Smooth muscle cell (in vitro differentiated cells): ENCODE measurements at regions not wholly inside any gene's neighbourhood (a gene's known extent, or its start where the extent isn't known, plus 50 kb on each side); places are given as distances from the start of the nearest gene placed in this dataset.

Source experiments
- DNase-seq: peaks from one replicate; lab custom pipeline; 2025; ENCODE audit not compliant: unreplicated experiment; lab: John Stamatoyannopoulos, UW
- H2AFZ ChIP-seq: fragments of 200-600 bp; sonication (generic); 2 replicates; pipeline ENCODE4 v1.6.0; 2016; ENCODE audit warnings: antibody characterized with exemption, low read depth, mild to moderate bottlenecking
- H3F3A ChIP-seq: fragments of 200-600 bp; sonication (generic); 2 replicates; pipeline ENCODE4 v1.6.0; 2017; ENCODE audit warnings: antibody characterized with exemption, low read depth
- H3K27ac ChIP-seq: fragments of 200-600 bp; sonication (generic); 2 replicates; pipeline ENCODE4 v1.5.1; 2016; ENCODE audit warnings: low read depth, mild to moderate bottlenecking
- H3K27me3 ChIP-seq: fragments of 200-600 bp; sonication (generic); 2 replicates; pipeline ENCODE4 v1.6.1; 2016; ENCODE audit warnings: low read depth, mild to moderate bottlenecking
- H3K36me3 ChIP-seq: fragments of 200-600 bp; sonication (generic); 2 replicates; pipeline ENCODE4 v1.5.1; 2016; ENCODE audit warnings: low read depth
- H3K4me1 ChIP-seq: fragments of 200-600 bp; sonication (generic); 2 replicates; pipeline ENCODE4 v1.5.1; 2016; ENCODE audit warnings: low read depth
- H3K4me2 ChIP-seq: fragments of 200-600 bp; sonication (generic); 2 replicates; pipeline ENCODE4 v1.6.0; 2016; ENCODE audit warnings: mild to moderate bottlenecking
- H3K4me3 ChIP-seq: fragments of 200-600 bp; sonication (generic); 2 replicates; pipeline ENCODE4 v1.5.1; 2016; ENCODE audit warnings: mild to moderate bottlenecking
- H3K79me2 ChIP-seq: fragments of 200-600 bp; sonication (generic); 2 replicates; pipeline ENCODE4 v1.6.0; 2016; ENCODE audit warnings: low read depth, mild to moderate bottlenecking
- H3K9ac ChIP-seq: fragments of 200-600 bp; sonication (generic); 2 replicates; pipeline ENCODE4 v1.6.0; 2016; ENCODE audit warnings: low read depth
- H3K9me3 ChIP-seq: fragments of 200-600 bp; sonication (generic); replicated peaks from 2 replicates; pipeline ENCODE4 v1.5.1; 2016; ENCODE audit warnings: low read depth
- H4K20me1 ChIP-seq: fragments of 200-600 bp; sonication (generic); 2 replicates; pipeline ENCODE4 v1.6.0; 2016; ENCODE audit warnings: low read depth
- CTCF ChIP-seq: fragments of 200-600 bp; sonication (generic); IDR thresholded peaks from 2 replicates; pipeline ENCODE4 v1.5.1; 2017; ENCODE audit warnings: borderline replicate concordance, mild to moderate bottlenecking, antibody characterized with exemption; ENCODE audit not compliant: insufficient read depth, poor library complexity, severe bottlenecking
- WGBS: methylation state at CpG from one replicate; pipeline ENCODE4 v1.1.7; 2016; ENCODE audit warnings: low lambda C conversion rate; 5-methylcytosine and 5-hydroxymethylcytosine counted together

DNA sequence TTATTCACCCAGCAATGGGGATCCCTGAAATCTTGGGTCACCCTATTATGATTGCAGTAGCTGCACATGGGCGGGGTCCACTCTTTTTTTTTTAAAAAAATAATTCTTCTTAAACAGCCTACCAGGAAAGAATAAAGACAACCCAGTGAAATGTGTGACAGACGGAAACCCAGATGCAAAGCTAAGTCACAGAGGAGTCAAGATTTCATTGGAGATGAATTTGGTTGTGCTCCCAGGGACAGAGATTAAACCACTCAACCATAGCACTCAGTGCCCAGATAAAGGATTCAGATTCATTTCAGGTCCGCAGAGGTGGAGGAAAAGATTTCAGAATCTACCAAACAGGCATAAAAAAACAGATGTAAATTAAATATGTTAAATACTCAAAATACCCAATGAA, 583.5 kb upstream of the ZP4 start:
- no peaks in the 10 kb centered on the region for H3K27me3 ChIP-seq
- no peak overlapping the region for H3K27ac ChIP-seq
- H2AFZ ChIP-seq: no peak overlapping the region
- no peak for TF ChIP-seq CTCF
- no peak for DNase-seq
- no peaks in the 10 kb centered on the region for H3K36me3 ChIP-seq
- no peaks in the 10 kb centered on the region for H3K4me1 ChIP-seq
- no peak overlapping the region for H3K4me3 ChIP-seq
- no peak overlapping the region for H3K4me2 ChIP-seq
- H3K79me2 ChIP-seq: no peaks in the 10 kb centered on the region
- H3K9me3 ChIP-seq: no peaks in the 10 kb centered on the region
- no peaks in the 10 kb centered on the region for H3F3A ChIP-seq
- 79% methylated on average over 3 of the region's 3 CpGs for WGBS
- H3K9ac ChIP-seq: no peak overlapping the region
- no peaks in the 10 kb centered on the region for H4K20me1 ChIP-seq

GRCh38 chr1:238469146-238469631, 578.5 kb upstream of the ZP4 start:
- H2AFZ ChIP-seq: peak overlapping the region; percentile 45
- no peaks in the 10 kb centered on the region for H3K79me2 ChIP-seq
- H3K9me3 ChIP-seq: no peaks in the 10 kb centered on the region
- no peak for TF ChIP-seq CTCF
- 71% methylated on average over 4 of the region's 4 CpGs for WGBS
- peak overlapping the region; percentile 7 for H3K4me3 ChIP-seq
- H3K9ac ChIP-seq: no peak overlapping the region
- no peak for DNase-seq
- H3K27me3 ChIP-seq: no peaks in the 10 kb centered on the region
- no peaks in the 10 kb centered on the region for H3F3A ChIP-seq
- no peaks in the 10 kb centered on the region for H3K36me3 ChIP-seq
- no peaks in the 10 kb centered on the region for H4K20me1 ChIP-seq
- H3K4me2 ChIP-seq: peak overlapping the region; percentile 76
- H3K27ac ChIP-seq: peak overlapping the region; percentile 36
- peaks cover 8% of the 10 kb centered on the region for H3K4me1 ChIP-seq

- Histone ChIP-seq H3K36me3 (no peaks in the 10 kb centered on the region), H3K9ac (no peak overlapping the region), H3F3A (no peaks in the 10 kb centered on the region), H3K9me3 (no peaks in the 10 kb centered on the region), H4K20me1 (no peaks in the 10 kb centered on the region), H2AFZ (no peak overlapping the region), H3K4me2 (no peak overlapping the region), H3K27ac (no peak overlapping the region), H3K79me2 (no peaks in the 10 kb centered on the region), H3K27me3 (no peaks in the 10 kb centered on the region), H3K4me1 (peaks cover 8% of the 10 kb centered on the region), H3K4me3 (no peak overlapping the region)
- WGBS: 90% methylated on average over 6 of the region's 6 CpGs
- TF ChIP-seq CTCF: no peak
- DNase-seq: no peak
These were observed 577.3 kb upstream of the ZP4 start for GRCh38 chr1:238468068-238468467.

DNA sequence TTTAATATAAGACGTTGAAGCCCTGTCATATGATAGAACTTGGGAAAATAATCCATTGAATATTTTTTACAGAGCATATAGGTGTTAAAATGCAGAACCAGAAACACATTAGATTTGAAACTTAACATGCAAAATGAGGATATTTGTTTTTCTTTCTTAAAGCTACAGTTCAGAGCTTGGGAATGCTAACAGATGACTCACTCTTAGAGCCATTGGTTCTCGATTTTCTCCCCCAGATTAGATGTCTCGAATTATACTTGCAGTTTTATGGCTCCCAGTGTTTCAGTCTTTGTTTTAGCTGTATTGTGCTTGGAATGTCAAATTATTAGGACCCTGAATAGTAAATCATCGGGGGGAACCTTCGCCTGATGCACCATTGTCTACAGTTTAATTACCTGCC, 575.7 kb upstream of the ZP4 start:
- Histone ChIP-seq H2AFZ (no peak overlapping the region), H3K36me3 (no peaks in the 10 kb centered on the region), H3K27me3 (no peaks in the 10 kb centered on the region), H3K9ac (no peak overlapping the region), H3K4me1 (peaks cover 8% of the 10 kb centered on the region), H3K4me2 (peak overlapping the region; percentile 54), H3K9me3 (no peaks in the 10 kb centered on the region), H3K79me2 (no peaks in the 10 kb centered on the region), H3F3A (no peaks in the 10 kb centered on the region), H3K4me3 (no peak overlapping the region), H4K20me1 (no peaks in the 10 kb centered on the region), H3K27ac (peak overlapping the region; percentile 45)
- 69% methylated on average over 5 of the region's 5 CpGs for WGBS
- TF ChIP-seq CTCF: no peak
- no peak for DNase-seq
